NCI-H1092 (cell line): ENCODE measurements at regions not wholly inside any gene's neighbourhood (a gene's known extent, or its start where the extent isn't known, plus 50 kb on each side); places are given as distances from the start of the nearest gene placed in this dataset.

Source experiments
- DNase-seq: peaks from one replicate; lab custom pipeline; 2025; lab: John Stamatoyannopoulos, UW

- no peak for DNase-seq
Observed at GRCh38 chr20:10990625-10991382, 317.0 kb upstream of the JAG1 start.

- no peak for DNase-seq
Observed at GRCh38 chr20:10992731-10993130, 318.9 kb upstream of the JAG1 start.

- no peak for DNase-seq
Observed at GRCh38 chr20:10994991-10995700, 321.3 kb upstream of the JAG1 start.

GRCh38 chr20:10998476-10998875, 324.7 kb upstream of the JAG1 start:
- no peak for DNase-seq

- no peak for DNase-seq
Observed at GRCh38 chr20:11000416-11000815, 326.6 kb upstream of the JAG1 start.

- DNase-seq = no peak
Observed at GRCh38 chr20:11001302-11001701, 327.5 kb upstream of the JAG1 start.

- DNase-seq = no peak
Observed at GRCh38 chr20:11001764-11002540, 328.2 kb upstream of the JAG1 start.

GRCh38 chr20:11003341-11003740, 329.5 kb upstream of the JAG1 start:
- DNase-seq = no peak

- no peak for DNase-seq
Observed at GRCh38 chr20:11008444-11009033, 334.7 kb upstream of the JAG1 start.

GRCh38 chr20:11011653-11012052, 337.9 kb upstream of the JAG1 start:
- no peak for DNase-seq

- no peak for DNase-seq
Observed at GRCh38 chr20:11012975-11013374, 339.2 kb upstream of the JAG1 start.

GRCh38 chr20:11013801-11014200, 340.0 kb upstream of the JAG1 start:
- no peak for DNase-seq

GRCh38 chr20:11015440-11015839, 341.6 kb upstream of the JAG1 start:
- DNase-seq = no peak

- no peak for DNase-seq
Observed at GRCh38 chr20:11017446-11017845, 343.6 kb upstream of the JAG1 start.

GRCh38 chr20:11018668-11019170, 344.9 kb upstream of the JAG1 start:
- DNase-seq = no peak

- no peak for DNase-seq
Observed at GRCh38 chr20:11020712-11021111, 346.9 kb upstream of the JAG1 start.

GRCh38 chr20:11027224-11027623, 353.4 kb upstream of the JAG1 start:
- no peak for DNase-seq

- no peak for DNase-seq
Observed at GRCh38 chr20:11030351-11030750, 356.6 kb upstream of the JAG1 start.

GRCh38 chr20:11031300-11031699, 357.5 kb upstream of the JAG1 start:
- no peak for DNase-seq

GRCh38 chr20:11032611-11033010, 358.8 kb upstream of the JAG1 start:
- DNase-seq = no peak

- no peak for DNase-seq
Observed at GRCh38 chr20:11034025-11034424, 360.2 kb upstream of the JAG1 start.

GRCh38 chr20:11035211-11035610, 361.4 kb upstream of the JAG1 start:
- DNase-seq = no peak
